Suprapubic skin (tissue), 4 donors: ENCODE measurements at regions not wholly inside any gene's neighbourhood (a gene's known extent, or its start where the extent isn't known, plus 50 kb on each side); places are given as distances from the start of the nearest gene placed in this dataset.

ENCODE experiments used
- DNase-seq, 2 donors: peaks; one replicate each; pipeline ENCODE4 v3.0.0-alpha.2; 2019; ENCODE audit warnings: low spot score in 2 of 2
- H3K27ac ChIP-seq: fragments of 200-600 bp; sonication (generic); one replicate; pipeline ENCODE4 v1.5.1; 2019
- H3K27me3 ChIP-seq: fragments of 200-600 bp; sonication (generic); one replicate; pipeline ENCODE4 v1.5.1; 2019
- H3K36me3 ChIP-seq: fragments of 200-600 bp; sonication (generic); one replicate; pipeline ENCODE4 v1.5.1; 2019
- H3K4me1 ChIP-seq: fragments of 200-600 bp; sonication (generic); one replicate; pipeline ENCODE4 v1.5.1; 2019
- H3K4me3 ChIP-seq: fragments of 200-600 bp; sonication (generic); one replicate; pipeline ENCODE4 v1.5.1; 2019; ENCODE audit warnings: mild to moderate bottlenecking
- H3K9me3 ChIP-seq: fragments of 200-600 bp; sonication (generic); one replicate; pipeline ENCODE4 v1.5.1; 2019
- EP300 ChIP-seq: sonication (generic); formaldehyde crosslinking; IDR thresholded peaks from one replicate; pipeline ENCODE4 v1.6.1; 2017; ENCODE audit warnings: antibody characterized with exemption
- POLR2A ChIP-seq, 2 donors: fragments of 450-650 bp; IDR thresholded peaks; one replicate each; pipeline ENCODE4 v1.6.1; 2017; ENCODE audit warnings: antibody characterized with exemption in 2 of 2, mild to moderate bottlenecking in 2 of 2, moderate library complexity in 2 of 2
- POLR2AphosphoS5 ChIP-seq, 3 donors: sonication (generic); formaldehyde crosslinking; IDR thresholded peaks; one replicate each; pipeline ENCODE4 v1.6.1; 2017; ENCODE audit warnings: antibody characterized with exemption in 3 of 3
- WGBS: methylation state at CpG from one replicate; pipeline ENCODE4 v1.1.5; 2018; 5-methylcytosine and 5-hydroxymethylcytosine counted together
- TF ChIP-seq, protein P1 (sequence below), 2 donors: fragments of 200-600 bp in 1 of 2; fragments of 450-650 bp in 1 of 2; sonication (generic) in 1 of 2; IDR thresholded peaks; one replicate each; pipeline ENCODE4 v1.5.1; 2016 to 2019; ENCODE audit warnings: antibody characterized with exemption in 2 of 2, mild to moderate bottlenecking in 1 of 2, moderate library complexity in 1 of 2

- TF ChIP-seq POLR2A (IDR thresholded peaks at IDR 0.05) (no peak), POLR2AphosphoS5 (IDR thresholded peaks at IDR 0.05) (no peak), EP300 (no peak)
- TF ChIP-seq, protein P1, sequence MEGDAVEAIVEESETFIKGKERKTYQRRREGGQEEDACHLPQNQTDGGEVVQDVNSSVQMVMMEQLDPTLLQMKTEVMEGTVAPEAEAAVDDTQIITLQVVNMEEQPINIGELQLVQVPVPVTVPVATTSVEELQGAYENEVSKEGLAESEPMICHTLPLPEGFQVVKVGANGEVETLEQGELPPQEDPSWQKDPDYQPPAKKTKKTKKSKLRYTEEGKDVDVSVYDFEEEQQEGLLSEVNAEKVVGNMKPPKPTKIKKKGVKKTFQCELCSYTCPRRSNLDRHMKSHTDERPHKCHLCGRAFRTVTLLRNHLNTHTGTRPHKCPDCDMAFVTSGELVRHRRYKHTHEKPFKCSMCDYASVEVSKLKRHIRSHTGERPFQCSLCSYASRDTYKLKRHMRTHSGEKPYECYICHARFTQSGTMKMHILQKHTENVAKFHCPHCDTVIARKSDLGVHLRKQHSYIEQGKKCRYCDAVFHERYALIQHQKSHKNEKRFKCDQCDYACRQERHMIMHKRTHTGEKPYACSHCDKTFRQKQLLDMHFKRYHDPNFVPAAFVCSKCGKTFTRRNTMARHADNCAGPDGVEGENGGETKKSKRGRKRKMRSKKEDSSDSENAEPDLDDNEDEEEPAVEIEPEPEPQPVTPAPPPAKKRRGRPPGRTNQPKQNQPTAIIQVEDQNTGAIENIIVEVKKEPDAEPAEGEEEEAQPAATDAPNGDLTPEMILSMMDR (IDR thresholded peaks at IDR 0.05), result no peak
- H3K27ac ChIP-seq, result no peak overlapping the region
- no peaks in the 10 kb centered on the region for H3K36me3 ChIP-seq
- no peaks in the 10 kb centered on the region for H3K9me3 ChIP-seq
- H3K4me1 ChIP-seq, result no peaks in the 10 kb centered on the region
- H3K27me3 ChIP-seq, result no peaks in the 10 kb centered on the region
- 59% methylated on average over 3 of the region's 3 CpGs for WGBS
- no peak overlapping the region for H3K4me3 ChIP-seq
- no peak for DNase-seq
Observed at GRCh38 chr4:130485371-130485770, 1389.4 kb downstream of the C4orf33 start.

- TF ChIP-seq, protein P1 (IDR thresholded peaks at IDR 0.05), result no peak
- TF ChIP-seq EP300 (no peak), POLR2AphosphoS5 (IDR thresholded peaks at IDR 0.05) (no peak), POLR2A (IDR thresholded peaks at IDR 0.05) (no peak)
Observed at GRCh38 chr4:130486186-130486585, 1390.2 kb downstream of the C4orf33 start.

DNA sequence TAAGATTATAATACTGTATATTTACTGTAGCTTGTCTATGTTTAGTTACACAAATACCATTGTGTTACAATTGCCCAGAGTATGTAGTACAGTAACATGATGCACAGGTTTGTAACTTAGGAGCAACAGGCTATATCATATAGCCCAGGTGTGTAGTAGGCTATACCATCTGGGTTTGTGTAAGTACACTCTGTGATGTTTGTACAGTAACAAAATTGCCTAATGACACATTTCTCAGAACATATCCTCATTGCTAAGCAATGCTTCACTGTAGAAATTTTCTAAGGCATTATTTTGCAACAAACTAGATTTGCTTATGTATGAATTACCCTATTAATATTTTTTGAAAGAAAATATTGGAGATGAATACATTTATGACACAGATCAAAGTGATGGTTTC is 1390.9 kb downstream of the C4orf33 start:
- TF ChIP-seq POLR2AphosphoS5 (IDR thresholded peaks at IDR 0.05), result no peak
- TF ChIP-seq EP300, result no peak
- TF ChIP-seq POLR2A (IDR thresholded peaks at IDR 0.05), result no peak
- TF ChIP-seq, protein P1 (IDR thresholded peaks at IDR 0.05), result no peak
- no peak overlapping the region for H3K27ac ChIP-seq
- DNase-seq, result no peak
- no peaks in the 10 kb centered on the region for H3K36me3 ChIP-seq
- no peaks in the 10 kb centered on the region for H3K9me3 ChIP-seq
- no peaks in the 10 kb centered on the region for H3K27me3 ChIP-seq
- no peaks in the 10 kb centered on the region for H3K4me1 ChIP-seq
- H3K4me3 ChIP-seq, result no peak overlapping the region

More at GRCh38 chr4:130486186-130486585, 1390.2 kb downstream of the C4orf33 start:
- no peak for DNase-seq
- H3K36me3 ChIP-seq, result no peaks in the 10 kb centered on the region
- H3K4me3 ChIP-seq, result no peak overlapping the region
- H3K27ac ChIP-seq, result no peak overlapping the region
- H3K4me1 ChIP-seq, result no peaks in the 10 kb centered on the region
- H3K9me3 ChIP-seq, result no peaks in the 10 kb centered on the region
- no peaks in the 10 kb centered on the region for H3K27me3 ChIP-seq

DNA sequence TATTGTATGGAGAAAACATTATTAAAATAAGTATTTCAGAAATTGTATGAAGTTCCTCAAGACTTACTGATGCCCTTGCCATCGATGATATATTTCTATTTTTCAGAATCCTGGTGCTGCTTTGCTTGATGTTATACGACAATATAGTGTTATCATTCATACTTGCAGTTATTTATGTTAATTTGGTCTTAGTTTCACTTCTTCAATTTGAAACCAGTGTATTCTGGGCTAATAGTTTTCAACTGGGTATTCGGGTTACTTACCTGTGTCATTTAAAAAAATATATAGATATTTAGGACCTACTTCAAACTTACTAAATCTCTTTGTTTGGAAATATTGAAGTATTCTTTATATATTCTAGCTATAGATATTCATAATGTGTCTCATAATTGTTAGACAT is 1414.7 kb downstream of the C4orf33 start:
- Histone ChIP-seq H3K4me3 (no peak overlapping the region), H3K9me3 (no peaks in the 10 kb centered on the region), H3K27me3 (no peaks in the 10 kb centered on the region), H3K27ac (no peak overlapping the region), H3K4me1 (no peaks in the 10 kb centered on the region), H3K36me3 (no peaks in the 10 kb centered on the region)
- TF ChIP-seq POLR2AphosphoS5 (IDR thresholded peaks at IDR 0.05) (no peak), POLR2A (IDR thresholded peaks at IDR 0.05) (no peak), EP300 (no peak)
- TF ChIP-seq, protein P1 (IDR thresholded peaks at IDR 0.05), result no peak
- no peak for DNase-seq
- WGBS, result 88% methylated on average over 3 of the region's 3 CpGs

- Histone ChIP-seq H3K27ac (no peak overlapping the region), H3K4me1 (no peaks in the 10 kb centered on the region), H3K27me3 (no peaks in the 10 kb centered on the region), H3K36me3 (no peaks in the 10 kb centered on the region), H3K9me3 (no peaks in the 10 kb centered on the region), H3K4me3 (no peak overlapping the region)
- 62% methylated on average over 5 of the region's 5 CpGs for WGBS
- no peak for TF ChIP-seq POLR2AphosphoS5 (IDR thresholded peaks at IDR 0.05)
- TF ChIP-seq, protein P1 (IDR thresholded peaks at IDR 0.05), result no peak
- TF ChIP-seq POLR2A (IDR thresholded peaks at IDR 0.05), result no peak
- TF ChIP-seq EP300, result no peak
- no peak for DNase-seq
Observed at GRCh38 chr4:130511776-130512175, 1415.8 kb downstream of the C4orf33 start.
